CD4-positive, CD25-positive, alpha-beta regulatory T cell (primary cell): ENCODE measurements at regions not wholly inside any gene's neighbourhood (a gene's known extent, or its start where the extent isn't known, plus 50 kb on each side); places are given as distances from the start of the nearest gene placed in this dataset.

Source experiments
- ATAC-seq, 2 donors: fragments of 150-1000 bp; cut with Tn5 transposase; one replicate each; pipeline ENCODE4 v1.10.0; 2021; ENCODE audit warnings: low read depth in 2 of 2, moderate number of reproducible peaks in 2 of 2, moderate library complexity in 1 of 2
- DNase-seq, 3 donors: peaks; one replicate each; pipeline versions ENCODE4 v3.0.0 to v3.0.0-alpha.2; 2012 to 2022; ENCODE audit warnings: mixed read lengths in 1 of 3
- H3K27ac ChIP-seq: one replicate; pipeline ENCODE4 v1.7.0; 2013; ENCODE audit warnings: mild to moderate bottlenecking, low read length; ENCODE audit not compliant: insufficient read depth, poor library complexity, severe bottlenecking
- H3K27me3 ChIP-seq: one replicate; pipeline ENCODE4 v1.7.0; 2013; ENCODE audit warnings: low read length; ENCODE audit not compliant: control insufficient read depth, insufficient read depth
- H3K36me3 ChIP-seq: one replicate; pipeline ENCODE4 v1.7.0; 2013; ENCODE audit warnings: mild to moderate bottlenecking, low read length, moderate library complexity; ENCODE audit not compliant: control insufficient read depth, insufficient read depth
- H3K4me1 ChIP-seq: 2 replicates; pipeline ENCODE4 v1.7.0; 2013; ENCODE audit warnings: mild to moderate bottlenecking, low read length; ENCODE audit not compliant: insufficient read depth, control insufficient read depth, poor library complexity, severe bottlenecking
- H3K4me3 ChIP-seq: one replicate; pipeline ENCODE4 v1.7.0; 2013; ENCODE audit warnings: low read depth, mild to moderate bottlenecking, low read length, moderate library complexity
- H3K9me3 ChIP-seq, 2 experiments: 1 replicate in 1 of 2; 2 replicates in 1 of 2; pipeline ENCODE4 v1.7.0; 2013; ENCODE audit warnings: low read length in 2 of 2, mild to moderate bottlenecking in 1 of 2, moderate library complexity in 1 of 2; ENCODE audit not compliant: control insufficient read depth in 2 of 2
- H3K27ac Mint-ChIP-seq, 3 donors: one replicate each; pipeline ENCODE4 v1.8.0; 2020 to 2022; ENCODE audit warnings: mild to moderate bottlenecking in 3 of 3, mixed read lengths in 3 of 3, moderate library complexity in 2 of 3
- H3K27me3 Mint-ChIP-seq: one replicate; pipeline ENCODE4 v1.8.0; 2022; ENCODE audit warnings: mild to moderate bottlenecking, mixed read lengths
- H3K36me3 Mint-ChIP-seq: one replicate; pipeline ENCODE4 v1.8.0; 2020; ENCODE audit warnings: mixed read lengths
- H3K4me1 Mint-ChIP-seq, 4 donors: one replicate each; pipeline ENCODE4 v1.8.0; 2020 to 2022; ENCODE audit warnings: mixed read lengths in 4 of 4, mild to moderate bottlenecking in 1 of 4
- H3K4me3 Mint-ChIP-seq, 4 donors: one replicate each; pipeline ENCODE4 v1.8.0; 2020 to 2022; ENCODE audit warnings: mild to moderate bottlenecking in 4 of 4, mixed read lengths in 4 of 4, moderate library complexity in 3 of 4
- H3K9me3 Mint-ChIP-seq, 7 donors: one replicate each; pipeline ENCODE4 v1.8.0; 2020 to 2022; ENCODE audit warnings: mixed read lengths in 7 of 7, mild to moderate bottlenecking in 3 of 7, moderate library complexity in 2 of 7

DNA sequence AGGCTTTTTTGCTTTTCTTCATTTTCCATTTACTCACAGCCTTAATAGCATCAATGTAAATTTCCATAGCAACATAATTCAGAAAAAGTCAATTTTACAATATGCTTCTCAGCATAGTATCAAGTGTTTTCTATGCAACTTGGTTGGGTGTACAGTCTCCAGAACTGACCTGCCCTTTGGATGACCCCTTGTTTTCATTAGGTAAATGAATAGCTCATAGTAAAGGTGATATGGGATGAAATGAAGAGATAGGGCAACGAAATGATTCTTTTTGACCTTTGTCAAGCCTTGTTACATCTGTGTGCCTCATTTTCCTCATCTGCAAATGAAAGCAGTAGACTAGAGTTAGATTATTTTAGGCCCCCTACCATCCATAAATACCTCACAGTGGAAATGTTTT lies 1081.0 kb downstream of the TMTC2 start:
- H3K9me3 ChIP-seq = peaks cover under 1 to 6% of the 10 kb centered on the region in 2 experiments
- no peaks in the 10 kb centered on the region for H3K27me3 ChIP-seq
- H3K36me3 ChIP-seq = no peaks in the 10 kb centered on the region
- Mint-ChIP-seq H3K27ac (no peak overlapping the region), H3K9me3 (peaks cover 0 to 10% (median 7%) of the 10 kb centered on the region in 7 donors), H3K36me3 (no peaks in the 10 kb centered on the region), H3K4me3 (no peak overlapping the region), H3K27me3 (no peaks in the 10 kb centered on the region), H3K4me1 (no peaks in the 10 kb centered on the region)
- ATAC-seq (no peak), DNase-seq (no peak)
- H3K4me3 ChIP-seq = no peak overlapping the region
- no peaks in the 10 kb centered on the region for H3K4me1 ChIP-seq
- no peak overlapping the region for H3K27ac ChIP-seq

DNA sequence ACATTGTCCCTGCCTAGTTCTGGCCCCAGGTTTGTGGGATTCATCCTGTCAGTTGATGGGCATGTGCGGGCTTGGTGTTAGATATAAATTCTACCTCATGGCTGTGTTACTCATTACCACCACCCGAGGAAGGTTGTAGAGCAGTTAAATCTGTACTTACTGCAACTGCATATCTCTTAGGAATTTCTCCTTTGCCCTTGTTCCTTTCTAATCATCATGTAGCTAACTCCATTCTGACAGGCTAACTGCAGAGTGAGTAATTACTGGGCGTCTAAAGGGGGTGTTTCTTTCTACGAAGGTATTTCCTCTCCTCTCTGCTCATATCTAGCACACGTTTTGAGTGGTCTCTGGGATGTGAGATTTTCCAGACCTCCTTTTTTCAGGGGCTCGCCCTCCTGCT lies 1076.7 kb downstream of the TMTC2 start:
- Mint-ChIP-seq H3K9me3 (peaks cover 0 to 7% (median 4%) of the 10 kb centered on the region in 7 donors), H3K27ac (no peak overlapping the region), H3K4me3 (no peak overlapping the region), H3K27me3 (no peaks in the 10 kb centered on the region), H3K4me1 (no peaks in the 10 kb centered on the region), H3K36me3 (no peaks in the 10 kb centered on the region)
- Histone ChIP-seq H3K9me3 (no peaks in the 10 kb centered on the region), H3K4me3 (no peak overlapping the region), H3K4me1 (no peaks in the 10 kb centered on the region), H3K36me3 (no peaks in the 10 kb centered on the region), H3K27me3 (no peaks in the 10 kb centered on the region), H3K27ac (no peak overlapping the region)
- ATAC-seq = no peak
- no peak for DNase-seq

GRCh38 chr12:83759906-83760305 lies 1073.2 kb downstream of the TMTC2 start:
- Histone ChIP-seq H3K9me3 (no peaks in the 10 kb centered on the region), H3K36me3 (no peaks in the 10 kb centered on the region), H3K4me1 (no peaks in the 10 kb centered on the region), H3K4me3 (no peak overlapping the region), H3K27ac (no peak overlapping the region), H3K27me3 (no peaks in the 10 kb centered on the region)
- Mint-ChIP-seq H3K27ac (no peak overlapping the region), H3K9me3 (peaks cover 0 to 7% (median 4%) of the 10 kb centered on the region in 7 donors), H3K36me3 (no peaks in the 10 kb centered on the region), H3K27me3 (no peaks in the 10 kb centered on the region), H3K4me1 (no peaks in the 10 kb centered on the region), H3K4me3 (no peak overlapping the region)
- DNase-seq = no peak
- no peak for ATAC-seq

DNA sequence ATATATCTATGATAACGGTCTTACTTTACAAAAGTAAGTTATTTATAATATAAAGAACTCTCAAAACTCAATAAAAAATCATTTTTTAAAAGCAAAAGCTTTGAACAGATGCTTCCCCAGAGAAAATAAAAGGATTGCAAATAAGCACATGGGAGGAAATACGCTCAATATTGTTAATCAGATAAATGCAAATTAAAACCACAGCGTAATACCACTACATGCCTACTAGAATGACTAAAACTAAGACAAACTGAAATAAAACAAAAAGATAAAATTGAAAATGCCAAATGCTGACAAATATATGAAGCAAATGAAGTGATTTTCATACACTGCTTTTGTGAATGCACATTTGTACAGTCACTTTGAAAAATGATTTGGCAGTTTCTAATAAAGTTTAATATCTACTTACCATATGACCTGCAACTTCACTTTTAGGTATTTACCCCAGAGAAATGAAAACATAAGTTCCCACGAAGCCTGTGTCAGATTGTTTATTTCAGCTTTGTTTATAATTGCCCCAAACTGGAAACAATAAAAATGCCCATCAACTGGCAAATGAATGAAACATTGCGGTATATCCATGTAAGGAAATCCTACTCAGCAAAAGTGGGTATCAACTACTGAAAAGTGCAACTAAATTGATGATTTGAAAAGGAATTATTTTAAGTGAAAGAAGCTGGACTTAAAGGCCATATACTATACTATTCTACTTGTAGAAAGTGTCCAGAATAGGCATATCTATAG lies 1072.4 kb downstream of the TMTC2 start:
- H3K36me3 Mint-ChIP-seq = no peaks in the 10 kb centered on the region
- H3K4me3 Mint-ChIP-seq = no peak overlapping the region
- ATAC-seq (no peak), DNase-seq (no peak)
- no peaks in the 10 kb centered on the region for H3K27me3 ChIP-seq
- no peaks in the 10 kb centered on the region for H3K27me3 Mint-ChIP-seq
- peaks cover 0 to 7% (median 4%) of the 10 kb centered on the region in 7 donors for H3K9me3 Mint-ChIP-seq
- H3K9me3 ChIP-seq = no peaks in the 10 kb centered on the region
- no peaks in the 10 kb centered on the region for H3K4me1 Mint-ChIP-seq
- H3K4me1 ChIP-seq = no peaks in the 10 kb centered on the region
- no peak overlapping the region for H3K4me3 ChIP-seq
- H3K36me3 ChIP-seq = no peaks in the 10 kb centered on the region
- no peak overlapping the region for H3K27ac ChIP-seq
- H3K27ac Mint-ChIP-seq = no peak overlapping the region

GRCh38 chr12:83753904-83754303 lies 1067.2 kb downstream of the TMTC2 start:
- Histone ChIP-seq H3K27ac (no peak overlapping the region), H3K9me3 (no peaks in the 10 kb centered on the region), H3K4me1 (no peaks in the 10 kb centered on the region), H3K27me3 (no peaks in the 10 kb centered on the region), H3K4me3 (no peak overlapping the region), H3K36me3 (no peaks in the 10 kb centered on the region)
- H3K4me3 Mint-ChIP-seq = no peak overlapping the region
- H3K9me3 Mint-ChIP-seq = peaks cover 0 to 5% (median 0%) of the 10 kb centered on the region in 7 donors
- no peak overlapping the region for H3K27ac Mint-ChIP-seq
- no peaks in the 10 kb centered on the region for H3K4me1 Mint-ChIP-seq
- H3K36me3 Mint-ChIP-seq = no peaks in the 10 kb centered on the region
- no peak for ATAC-seq
- H3K27me3 Mint-ChIP-seq = no peaks in the 10 kb centered on the region
- no peak for DNase-seq

- H3K9me3 ChIP-seq = no peaks in the 10 kb centered on the region
- Mint-ChIP-seq H3K36me3 (no peaks in the 10 kb centered on the region), H3K27ac (no peak overlapping the region), H3K4me1 (no peaks in the 10 kb centered on the region), H3K27me3 (no peaks in the 10 kb centered on the region), H3K9me3 (peaks cover 0 to 5% (median 0%) of the 10 kb centered on the region in 7 donors), H3K4me3 (no peak overlapping the region)
- ATAC-seq (no peak), DNase-seq (no peak)
- no peaks in the 10 kb centered on the region for H3K4me1 ChIP-seq
- no peak overlapping the region for H3K4me3 ChIP-seq
- H3K27ac ChIP-seq = no peak overlapping the region
- H3K36me3 ChIP-seq = no peaks in the 10 kb centered on the region
- no peaks in the 10 kb centered on the region for H3K27me3 ChIP-seq
These were observed 1066.5 kb downstream of the TMTC2 start for GRCh38 chr12:83753205-83753604.

DNA sequence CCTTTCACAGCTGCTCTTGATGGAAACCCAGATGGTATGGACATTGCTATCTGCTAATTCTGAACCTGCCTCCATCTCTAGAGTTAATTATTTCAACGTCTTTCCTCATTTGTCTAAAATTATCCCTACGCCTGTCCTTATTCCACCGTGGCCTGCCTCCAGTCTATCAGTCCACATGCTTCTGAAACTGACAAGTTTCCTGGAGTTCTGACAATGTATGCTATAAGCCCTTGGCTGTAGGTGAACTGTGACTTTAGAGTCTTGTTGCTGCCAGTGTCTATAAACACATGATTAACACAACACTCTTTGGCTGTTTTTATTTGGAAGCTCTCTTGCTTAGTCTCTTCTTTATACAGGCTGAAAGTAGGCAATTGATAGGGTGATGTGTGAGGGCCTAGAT lies 1052.9 kb downstream of the TMTC2 start:
- H3K4me3 ChIP-seq = no peak overlapping the region
- no peaks in the 10 kb centered on the region for H3K4me1 ChIP-seq
- ATAC-seq (no peak), DNase-seq (no peak)
- H3K9me3 ChIP-seq = no peaks in the 10 kb centered on the region
- no peaks in the 10 kb centered on the region for H3K36me3 ChIP-seq
- Mint-ChIP-seq H3K27me3 (peaks cover 5% of the 10 kb centered on the region), H3K9me3 (peaks cover 0 to 31% (median 6%) of the 10 kb centered on the region in 7 donors), H3K36me3 (no peaks in the 10 kb centered on the region), H3K27ac (no peak overlapping the region), H3K4me1 (no peaks in the 10 kb centered on the region), H3K4me3 (no peak overlapping the region)
- no peak overlapping the region for H3K27ac ChIP-seq
- no peaks in the 10 kb centered on the region for H3K27me3 ChIP-seq

- no peak for ATAC-seq
- Histone ChIP-seq H3K27ac (no peak overlapping the region), H3K9me3 (peaks cover 7 to 21% of the 10 kb centered on the region in 2 experiments), H3K4me3 (no peak overlapping the region), H3K36me3 (no peaks in the 10 kb centered on the region), H3K27me3 (no peaks in the 10 kb centered on the region), H3K4me1 (no peaks in the 10 kb centered on the region)
- Mint-ChIP-seq H3K36me3 (no peaks in the 10 kb centered on the region), H3K4me1 (no peaks in the 10 kb centered on the region), H3K27me3 (no peaks in the 10 kb centered on the region), H3K27ac (no peak overlapping the region), H3K4me3 (no peak overlapping the region), H3K9me3 (peaks cover 3 to 25% (median 8%) of the 10 kb centered on the region in 7 donors)
- no peak for DNase-seq
These were observed 1024.1 kb downstream of the TMTC2 start for GRCh38 chr12:83710851-83711250.
